GM23248 (cell line): ENCODE measurements at regions not wholly inside any gene's neighbourhood (a gene's known extent, or its start where the extent isn't known, plus 50 kb on each side); places are given as distances from the start of the nearest gene placed in this dataset.

Source experiments
- EZH2 ChIP-seq: fragments of 200-600 bp; sonication (generic); IDR thresholded peaks from 2 replicates; pipeline ENCODE4 v1.6.1; 2018; ENCODE audit warnings: antibody characterized with exemption, mild to moderate bottlenecking; ENCODE audit not compliant: insufficient read depth, poor library complexity, severe bottlenecking
- EZH2phosphoT487 ChIP-seq: fragments of 200-600 bp; sonication (generic); IDR thresholded peaks from 2 replicates; pipeline ENCODE4 v1.6.1; 2018; ENCODE audit warnings: antibody characterized with exemption, moderate library complexity, mild to moderate bottlenecking, low read depth; ENCODE audit not compliant: insufficient read depth

GRCh38 chr2:6067806-6068205, 375.6 kb downstream of the SOX11 start:
- TF ChIP-seq EZH2phosphoT487 (no peak), EZH2 (no peak)
